HepG2 (cell line): ENCODE measurements at regions not wholly inside any gene's neighbourhood (a gene's known extent, or its start where the extent isn't known, plus 50 kb on each side); places are given as distances from the start of the nearest gene placed in this dataset.

Source experiments
- ATAC-seq: fragments of 200-7000 bp; cut with Tn5 transposase; 3 replicates; pipeline ENCODE4 v1.9.1; 2020; ENCODE audit warnings: mild to moderate bottlenecking, moderate library complexity
- BruUV-seq: library from RNA; stranded (reverse); fragments of 400-500 nt; replicated peaks from 2 replicates; lab custom pipeline; 2021; lab: Mats Ljungman, UMichigan
- CTCF ChIA-PET: fragments of 300-600 bp; formaldehyde crosslinking; extraction: SDS; loops from one replicate; lab custom pipeline; 2021; ENCODE audit warnings: low total read pairs, inconsistent platforms, low intra/inter-chr PET ratio; lab: Yijun Ruan, JAX
- POLR2A ChIA-PET: fragments of 350-600 bp; sonication (Branson Sonifier 250); formaldehyde crosslinking; loops from one replicate; lab custom pipeline; 2020; ENCODE audit warnings: antibody characterized with exemption, inconsistent platforms; lab: Yijun Ruan, JAX
- DNase-seq: peaks from one replicate; pipeline ENCODE4 v3.0.0-alpha.2; 2015; ENCODE audit warnings: low spot score
- FAIRE-seq: peaks from 3 replicates; lab custom pipeline; 2011; peaks lifted over from hg19 to GRCh38; lab: Jason Lieb, UNC
- H2AFZ ChIP-seq: one replicate; pipeline ENCODE4 v1.6.1; 2011; ENCODE audit warnings: low read length, inconsistent platforms
- H3K27ac ChIP-seq: fragments of 300-600 bp; 3 replicates; pipeline ENCODE4 v1.8.0; 2011; ENCODE audit warnings: mixed run types, mild to moderate bottlenecking, mixed read lengths, low read length, inconsistent platforms; ENCODE audit not compliant: insufficient read depth; ENCODE audit errors: extremely low read length
- H3K27me3 ChIP-seq, 2 experiments: fragments of 200-600 bp in 1 of 2; 2 replicates in 1 of 2; 3 replicates in 1 of 2; pipeline versions ENCODE4 v1.6.0 to v1.8.0; 2011; ENCODE audit warnings: low read length in 2 of 2, mild to moderate bottlenecking in 2 of 2, moderate library complexity in 2 of 2, inconsistent platforms in 1 of 2; ENCODE audit not compliant: insufficient read depth in 2 of 2, control insufficient read depth in 1 of 2
- H3K36me3 ChIP-seq, 2 experiments: fragments of 200-600 bp in 1 of 2; replicated peaks in 1 of 2; 2 replicates in 1 of 2; 3 replicates in 1 of 2; pipeline versions ENCODE4 v1.5.1 to v1.8.0; 2011; ENCODE audit warnings: low read length in 2 of 2, inconsistent platforms in 1 of 2; ENCODE audit not compliant: insufficient read depth in 2 of 2, control insufficient read depth in 1 of 2
- H3K4me1 ChIP-seq: 2 replicates; pipeline ENCODE4 v1.5.1; 2012; ENCODE audit warnings: low read length, inconsistent platforms; ENCODE audit not compliant: insufficient read depth
- H3K4me2 ChIP-seq: 2 replicates; pipeline ENCODE4 v1.6.0; 2011; ENCODE audit warnings: low read depth, low read length, inconsistent platforms
- H3K4me3 ChIP-seq, 3 experiments: fragments of 200-600 bp in 1 of 3; sonication (generic), shearing (Covaris generic) in 1 of 3; replicated peaks in 1 of 3; 2 replicates each; pipeline ENCODE4 v1.5.1; 2011 to 2016; ENCODE audit warnings: low read length in 3 of 3, inconsistent platforms in 2 of 3, low read depth in 2 of 3, mild to moderate bottlenecking in 2 of 3, control low read depth in 1 of 3, mixed read lengths in 1 of 3; ENCODE audit not compliant: insufficient read depth in 1 of 3
- H3K79me2 ChIP-seq: one replicate; pipeline ENCODE4 v1.6.1; 2011; ENCODE audit warnings: low read length, inconsistent platforms; ENCODE audit not compliant: insufficient read depth
- H3K9ac ChIP-seq: 2 replicates; pipeline ENCODE4 v1.6.0; 2011; ENCODE audit warnings: mild to moderate bottlenecking, low read depth, low read length, inconsistent platforms; ENCODE audit not compliant: insufficient read depth
- H3K9me3 ChIP-seq: 2 replicates; pipeline ENCODE4 v1.5.1; 2012; ENCODE audit warnings: mild to moderate bottlenecking, low read length
- H4K20me1 ChIP-seq: 2 replicates; pipeline ENCODE4 v1.6.0; 2011; ENCODE audit warnings: inconsistent platforms, mild to moderate bottlenecking, low read length, moderate library complexity; ENCODE audit not compliant: insufficient read depth
- CENPX ChIP-seq: sonication (generic); formaldehyde crosslinking; IDR thresholded peaks from 2 replicates; pipeline ENCODE4 v1.9.0; 2021; ENCODE audit warnings: mild to moderate bottlenecking, missing genetic modification reagents, moderate library complexity
- HDAC2 ChIP-seq: sonication (generic); formaldehyde crosslinking; IDR thresholded peaks from 2 replicates; pipeline ENCODE4 v1.4.0; 2020; ENCODE audit warnings: missing genetic modification reagents
- HOXA7 ChIP-seq: sonication (generic); formaldehyde crosslinking; IDR thresholded peaks from 2 replicates; pipeline ENCODE4 v1.8.1; 2022; ENCODE audit warnings: mild to moderate bottlenecking, missing genetic modification reagents, moderate library complexity
- MTF1 ChIP-seq: sonication (generic); formaldehyde crosslinking; IDR thresholded peaks from 2 replicates; pipeline ENCODE4 v1.5.0; 2020; ENCODE audit warnings: missing genetic modification reagents
- NFE2 ChIP-seq: sonication (generic); formaldehyde crosslinking; IDR thresholded peaks from 2 replicates; pipeline ENCODE4 v1.4.0; 2020; ENCODE audit warnings: missing genetic modification reagents
- NR2F1 ChIP-seq, 2 experiments: fragments of 450-650 bp in 1 of 2; formaldehyde crosslinking in 1 of 2; IDR thresholded peaks; 2 replicates each; pipeline versions ENCODE4 v1.5.0 to v1.6.1; 2016 to 2020; ENCODE audit warnings: mild to moderate bottlenecking in 1 of 2, missing compliant biosample characterization in 1 of 2, missing genetic modification reagents in 1 of 2, moderate library complexity in 1 of 2
- PCBP2 ChIP-seq: fragments of 200-400 bp; formaldehyde crosslinking; optimal IDR thresholded peaks from 2 replicates; pipeline ENCODE3; 2018; ENCODE audit warnings: low read length, low read depth; ENCODE audit not compliant: poor library complexity, severe bottlenecking
- SRSF4 ChIP-seq: fragments of 200-400 bp; formaldehyde crosslinking; IDR thresholded peaks from one replicate; pipeline ENCODE4 v1.6.1; 2018; ENCODE audit warnings: mild to moderate bottlenecking, low read depth, low read length, moderate library complexity; ENCODE audit not compliant: poor library complexity, severe bottlenecking
- ZFP1 ChIP-seq: IDR thresholded peaks from 2 replicates; pipeline ENCODE4 v1.6.1; 2016
- ZFP82 ChIP-seq: sonication (generic); formaldehyde crosslinking; IDR thresholded peaks from 2 replicates; pipeline ENCODE4 v1.5.1; 2020; ENCODE audit warnings: mild to moderate bottlenecking, missing genetic modification reagents, borderline replicate concordance
- ZNF136 ChIP-seq: sonication (generic); formaldehyde crosslinking; IDR thresholded peaks from 2 replicates; pipeline ENCODE4 v1.8.1; 2022; ENCODE audit warnings: low read depth, mild to moderate bottlenecking, moderate library complexity, missing genetic modification reagents
- ZNF724P ChIP-seq: sonication (generic); formaldehyde crosslinking; IDR thresholded peaks from 2 replicates; pipeline ENCODE4 v1.8.0; 2022; ENCODE audit warnings: missing genetic modification reagents, borderline replicate concordance
- WGBS: methylation state at CpG from one replicate; pipeline ENCODE4 v1.1.6; 2017; ENCODE audit warnings: low lambda C conversion rate; 5-methylcytosine and 5-hydroxymethylcytosine counted together
- in situ Hi-C: cut with HindIII; loops from 2 replicates; pipeline ENCODE4 v1.10.0; 2017; ENCODE audit warnings: low pct_unique_long_range_greater_than_20kb; ENCODE audit not compliant: extremely low pct_ligation_motif_present
- intact Hi-C: fragments of 100-400 bp; cut with micrococcal nuclease; formaldehyde crosslinking; loops from one replicate; pipeline ENCODE4 v1.10.0; 2022; ENCODE audit not compliant: unreplicated experiment
- TF ChIP-seq, protein P1 (sequence below): sonication (generic); formaldehyde crosslinking; IDR thresholded peaks from 2 replicates; pipeline ENCODE4 v1.9.0; 2022; ENCODE audit warnings: missing genetic modification reagents, mild to moderate bottlenecking, borderline replicate concordance
- TF ChIP-seq, protein P2 (sequence below): sonication (generic); formaldehyde crosslinking; IDR thresholded peaks from 2 replicates; pipeline ENCODE4 v1.5.0; 2020; ENCODE audit warnings: mild to moderate bottlenecking, missing genetic modification reagents
- TF ChIP-seq, protein P3 (sequence below): sonication (generic); formaldehyde crosslinking; IDR thresholded peaks from 2 replicates; pipeline ENCODE4 v1.4.0; 2020; ENCODE audit warnings: missing genetic modification reagents, low read depth, mild to moderate bottlenecking, borderline replicate concordance
- TF ChIP-seq, protein P4 (sequence below): sonication (generic); formaldehyde crosslinking; IDR thresholded peaks from 2 replicates; pipeline ENCODE4 v1.4.0; 2020; ENCODE audit warnings: mild to moderate bottlenecking, missing genetic modification reagents
- TF ChIP-seq, protein P5 (sequence below): sonication (generic); formaldehyde crosslinking; IDR thresholded peaks from 2 replicates; pipeline ENCODE4 v1.4.0; 2020; ENCODE audit warnings: missing genetic modification reagents

DNA sequence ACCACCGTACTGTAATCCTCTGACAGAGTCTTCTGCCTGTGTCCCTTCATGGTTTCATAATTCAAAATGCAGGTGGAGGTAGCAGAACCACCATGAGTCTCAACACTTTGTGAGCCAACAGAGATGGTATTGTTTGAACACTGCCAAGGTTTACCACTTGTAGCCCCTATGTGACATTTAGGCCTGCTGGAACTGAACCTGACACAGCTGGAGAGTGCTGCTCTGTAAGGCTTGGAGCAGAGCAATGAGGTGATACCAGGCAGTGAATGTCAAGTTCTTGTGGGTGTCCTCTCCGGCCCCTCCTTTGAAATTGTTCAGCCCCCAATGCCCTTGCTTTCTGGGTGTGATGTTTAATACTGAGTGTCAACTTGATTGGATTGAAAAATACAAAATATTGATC, 1042.9 kb downstream of the ARAP2 start (continued):
- TF ChIP-seq, protein P1, sequence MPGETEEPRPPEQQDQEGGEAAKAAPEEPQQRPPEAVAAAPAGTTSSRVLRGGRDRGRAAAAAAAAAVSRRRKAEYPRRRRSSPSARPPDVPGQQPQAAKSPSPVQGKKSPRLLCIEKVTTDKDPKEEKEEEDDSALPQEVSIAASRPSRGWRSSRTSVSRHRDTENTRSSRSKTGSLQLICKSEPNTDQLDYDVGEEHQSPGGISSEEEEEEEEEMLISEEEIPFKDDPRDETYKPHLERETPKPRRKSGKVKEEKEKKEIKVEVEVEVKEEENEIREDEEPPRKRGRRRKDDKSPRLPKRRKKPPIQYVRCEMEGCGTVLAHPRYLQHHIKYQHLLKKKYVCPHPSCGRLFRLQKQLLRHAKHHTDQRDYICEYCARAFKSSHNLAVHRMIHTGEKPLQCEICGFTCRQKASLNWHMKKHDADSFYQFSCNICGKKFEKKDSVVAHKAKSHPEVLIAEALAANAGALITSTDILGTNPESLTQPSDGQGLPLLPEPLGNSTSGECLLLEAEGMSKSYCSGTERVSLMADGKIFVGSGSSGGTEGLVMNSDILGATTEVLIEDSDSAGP (CRISPR knock-in tag), result no peak

DNA sequence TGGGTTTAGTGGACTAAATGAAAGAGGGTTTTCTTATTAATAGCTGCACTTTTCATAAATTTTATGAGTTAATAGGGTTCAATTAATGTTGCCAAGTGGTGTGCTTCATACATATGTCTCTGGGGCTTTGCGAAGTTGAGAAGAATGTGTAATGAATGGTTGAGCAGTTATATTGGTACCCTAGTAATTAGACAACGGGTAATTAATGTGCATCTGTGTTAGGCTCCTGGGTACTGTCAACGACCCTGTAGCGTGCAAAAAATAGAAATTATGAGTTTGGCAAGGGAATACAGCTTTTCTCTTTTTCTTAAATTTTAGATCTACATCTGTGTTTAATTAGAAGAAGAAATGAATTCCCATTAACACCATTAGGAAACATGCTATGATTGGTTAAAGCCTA, 1027.7 kb downstream of the ARAP2 start:
- intact Hi-C loops, result no loop called here
- no peaks in the 10 kb centered on the region for H3K27me3 ChIP-seq
- TF ChIP-seq, protein P2, sequence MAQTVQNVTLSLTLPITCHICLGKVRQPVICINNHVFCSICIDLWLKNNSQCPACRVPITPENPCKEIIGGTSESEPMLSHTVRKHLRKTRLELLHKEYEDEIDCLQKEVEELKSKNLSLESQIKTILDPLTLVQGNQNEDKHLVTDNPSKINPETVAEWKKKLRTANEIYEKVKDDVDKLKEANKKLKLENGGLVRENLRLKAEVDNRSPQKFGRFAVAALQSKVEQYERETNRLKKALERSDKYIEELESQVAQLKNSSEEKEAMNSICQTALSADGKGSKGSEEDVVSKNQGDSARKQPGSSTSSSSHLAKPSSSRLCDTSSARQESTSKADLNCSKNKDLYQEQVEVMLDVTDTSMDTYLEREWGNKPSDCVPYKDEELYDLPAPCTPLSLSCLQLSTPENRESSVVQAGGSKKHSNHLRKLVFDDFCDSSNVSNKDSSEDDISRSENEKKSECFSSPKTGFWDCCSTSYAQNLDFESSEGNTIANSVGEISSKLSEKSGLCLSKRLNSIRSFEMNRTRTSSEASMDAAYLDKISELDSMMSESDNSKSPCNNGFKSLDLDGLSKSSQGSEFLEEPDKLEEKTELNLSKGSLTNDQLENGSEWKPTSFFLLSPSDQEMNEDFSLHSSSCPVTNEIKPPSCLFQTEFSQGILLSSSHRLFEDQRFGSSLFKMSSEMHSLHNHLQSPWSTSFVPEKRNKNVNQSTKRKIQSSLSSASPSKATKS, result no peak
- TF ChIP-seq CENPX (CRISPR knock-in tag) (no peak), HOXA7 (CRISPR knock-in tag) (no peak), HDAC2 (CRISPR knock-in tag) (no peak), NR2F1 (CRISPR knock-in tag; IDR thresholded peaks at IDR 0.05) (no peak), ZNF136 (CRISPR knock-in tag) (no peak), ZFP82 (CRISPR knock-in tag) (no peak), MTF1 (CRISPR knock-in tag) (no peak), ZFP1 (no peak), SRSF4 (no peak), ZNF724P (no peak), NFE2 (CRISPR knock-in tag) (no peak), PCBP2 (no peak)
- TF ChIP-seq, protein P3, sequence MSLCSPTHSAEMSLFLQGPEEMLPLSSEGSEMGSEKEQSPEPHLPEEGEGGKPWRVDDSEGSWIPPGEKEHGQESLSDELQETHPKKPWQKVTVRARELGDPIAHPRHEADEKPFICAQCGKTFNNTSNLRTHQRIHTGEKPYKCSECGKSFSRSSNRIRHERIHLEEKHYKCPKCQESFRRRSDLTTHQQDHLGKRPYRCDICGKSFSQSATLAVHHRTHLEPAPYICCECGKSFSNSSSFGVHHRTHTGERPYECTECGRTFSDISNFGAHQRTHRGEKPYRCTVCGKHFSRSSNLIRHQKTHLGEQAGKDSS (CRISPR knock-in tag), result no peak
- TF ChIP-seq, protein P4, sequence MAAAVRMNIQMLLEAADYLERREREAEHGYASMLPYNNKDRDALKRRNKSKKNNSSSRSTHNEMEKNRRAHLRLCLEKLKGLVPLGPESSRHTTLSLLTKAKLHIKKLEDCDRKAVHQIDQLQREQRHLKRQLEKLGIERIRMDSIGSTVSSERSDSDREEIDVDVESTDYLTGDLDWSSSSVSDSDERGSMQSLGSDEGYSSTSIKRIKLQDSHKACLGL (CRISPR knock-in tag), result no peak
- TF ChIP-seq, protein P5, sequence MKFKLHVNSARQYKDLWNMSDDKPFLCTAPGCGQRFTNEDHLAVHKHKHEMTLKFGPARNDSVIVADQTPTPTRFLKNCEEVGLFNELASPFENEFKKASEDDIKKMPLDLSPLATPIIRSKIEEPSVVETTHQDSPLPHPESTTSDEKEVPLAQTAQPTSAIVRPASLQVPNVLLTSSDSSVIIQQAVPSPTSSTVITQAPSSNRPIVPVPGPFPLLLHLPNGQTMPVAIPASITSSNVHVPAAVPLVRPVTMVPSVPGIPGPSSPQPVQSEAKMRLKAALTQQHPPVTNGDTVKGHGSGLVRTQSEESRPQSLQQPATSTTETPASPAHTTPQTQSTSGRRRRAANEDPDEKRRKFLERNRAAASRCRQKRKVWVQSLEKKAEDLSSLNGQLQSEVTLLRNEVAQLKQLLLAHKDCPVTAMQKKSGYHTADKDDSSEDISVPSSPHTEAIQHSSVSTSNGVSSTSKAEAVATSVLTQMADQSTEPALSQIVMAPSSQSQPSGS (CRISPR knock-in tag), result no peak

More for the DNA sequence above, 1027.7 kb downstream of the ARAP2 start:
- no peak overlapping the region for H2AFZ ChIP-seq
- no peaks in the 10 kb centered on the region for H3K79me2 ChIP-seq
- no peak overlapping the region for H3K27ac ChIP-seq
- no peaks in the 10 kb centered on the region for H3K4me1 ChIP-seq
- H4K20me1 ChIP-seq, result no peaks in the 10 kb centered on the region
- no peak overlapping the region for H3K4me3 ChIP-seq
- no peak overlapping the region for H3K4me2 ChIP-seq
- no peaks in the 10 kb centered on the region for H3K36me3 ChIP-seq
- ATAC-seq (no peak), DNase-seq (no peak), FAIRE-seq (no peak)
- CTCF ChIA-PET, result no interaction called here
- no peak overlapping the region for H3K9ac ChIP-seq
- WGBS, result 0% methylated on average over 4 of the region's 4 CpGs
- POLR2A ChIA-PET, result no interaction called here
- in situ Hi-C loops, result no loop called here
- BruUV-seq, result no TSS peak
- no peaks in the 10 kb centered on the region for H3K9me3 ChIP-seq
